Renal cortical epithelial cell (primary cell): ENCODE measurements at regions not wholly inside any gene's neighbourhood (a gene's known extent, or its start where the extent isn't known, plus 50 kb on each side); places are given as distances from the start of the nearest gene placed in this dataset.

Source experiments
- DNase-seq: peaks from one replicate; pipeline ENCODE4 v3.0.0-alpha.2; 2011; ENCODE audit warnings: low read depth

- DNase-seq = no peak
These were observed 342.4 kb downstream of the AKAIN1 start for GRCh38 chr18:4854671-4855070.

GRCh38 chr18:4851301-4851976 is 345.6 kb downstream of the AKAIN1 start:
- DNase-seq = no peak

GRCh38 chr18:4847056-4847455 is 350.0 kb downstream of the AKAIN1 start:
- DNase-seq = no peak

- no peak for DNase-seq
These were observed 352.7 kb downstream of the AKAIN1 start for GRCh38 chr18:4844320-4844719.

- no peak for DNase-seq
These were observed 353.3 kb downstream of the AKAIN1 start for GRCh38 chr18:4843771-4844170.

GRCh38 chr18:4842751-4843150 is 354.3 kb downstream of the AKAIN1 start:
- DNase-seq = no peak

- no peak for DNase-seq
These were observed 354.8 kb downstream of the AKAIN1 start for GRCh38 chr18:4842287-4842686.

GRCh38 chr18:4839639-4840038 is 357.4 kb downstream of the AKAIN1 start:
- DNase-seq = no peak

GRCh38 chr18:4836141-4836540 is 360.9 kb downstream of the AKAIN1 start:
- no peak for DNase-seq

- DNase-seq = no peak
These were observed 365.2 kb downstream of the AKAIN1 start for GRCh38 chr18:4831791-4832375.

GRCh38 chr18:4831127-4831526 is 365.9 kb downstream of the AKAIN1 start:
- DNase-seq = no peak

- no peak for DNase-seq
These were observed 368.0 kb upstream of the DLGAP1 start for GRCh38 chr18:4823091-4823490.

- DNase-seq = no peak
These were observed 366.7 kb upstream of the DLGAP1 start for GRCh38 chr18:4821801-4822200.

GRCh38 chr18:4817665-4818064 is 362.6 kb upstream of the DLGAP1 start:
- no peak for DNase-seq

- no peak for DNase-seq
These were observed 358.6 kb upstream of the DLGAP1 start for GRCh38 chr18:4813708-4814107.

GRCh38 chr18:4808891-4809290 is 353.8 kb upstream of the DLGAP1 start:
- no peak for DNase-seq

GRCh38 chr18:4807604-4808293 is 352.6 kb upstream of the DLGAP1 start:
- DNase-seq = no peak

- no peak for DNase-seq
These were observed 351.2 kb upstream of the DLGAP1 start for GRCh38 chr18:4806331-4806730.

- DNase-seq = no peak
These were observed 347.2 kb upstream of the DLGAP1 start for GRCh38 chr18:4802296-4802695.

- DNase-seq = no peak
These were observed 346.0 kb upstream of the DLGAP1 start for GRCh38 chr18:4801151-4801550.

GRCh38 chr18:4797002-4797685 is 342.0 kb upstream of the DLGAP1 start:
- DNase-seq = no peak

- no peak for DNase-seq
These were observed 334.4 kb upstream of the DLGAP1 start for GRCh38 chr18:4789506-4789905.

GRCh38 chr18:4781873-4782272 is 326.8 kb upstream of the DLGAP1 start:
- no peak for DNase-seq
